ENCODE measurements at regions not wholly inside any gene's neighbourhood (a gene's known extent, or its start where the extent isn't known, plus 50 kb on each side); places are given as distances from the start of the nearest gene placed in this dataset.

DNA sequence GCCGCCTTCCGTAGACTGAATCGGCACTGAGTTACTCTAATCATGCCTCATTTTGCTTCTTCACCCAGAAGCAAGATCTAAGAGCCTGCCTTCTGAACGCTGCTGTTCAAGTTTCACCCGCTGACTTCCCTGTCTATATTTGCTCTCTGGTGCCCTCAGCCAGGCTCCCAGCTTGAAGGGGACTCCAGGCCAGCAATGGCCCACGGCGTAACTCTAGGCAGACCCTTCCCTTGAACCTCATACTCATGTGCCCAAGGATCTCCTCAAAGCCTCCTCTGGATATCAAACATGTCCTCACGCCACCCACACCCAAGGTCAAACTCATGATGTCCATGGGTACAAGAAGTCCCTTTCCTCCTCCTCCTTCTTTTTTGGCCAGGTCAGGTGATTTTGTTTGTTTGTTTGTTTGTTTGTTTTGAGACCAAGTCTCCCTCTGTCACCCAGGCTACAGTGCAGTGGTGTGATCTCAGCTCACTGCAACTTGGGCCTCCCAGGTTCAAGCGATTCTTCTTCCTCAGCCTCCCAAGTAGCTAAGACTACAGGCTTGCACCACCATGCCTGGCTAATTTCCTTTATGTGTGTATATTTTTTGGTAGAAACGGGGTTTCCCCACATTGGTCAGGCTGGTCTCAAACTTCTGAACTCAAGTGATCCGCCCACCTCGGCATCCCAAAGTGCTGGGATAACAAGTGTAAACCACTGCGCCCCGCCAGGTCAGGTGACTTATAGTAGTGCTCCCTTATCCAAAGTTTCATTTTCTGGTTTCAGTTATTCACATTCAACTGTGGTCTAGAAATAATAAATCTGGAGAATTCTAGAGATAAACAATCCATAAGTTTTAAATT lies 239.0 kb downstream of the SYK start:
- TF ChIP-seq SIN3A (IDR thresholded peaks at IDR 0.05; ENCODE audit: borderline replicate concordance, low read depth, low read length) (no peak), CTCF (IDR thresholded peaks at IDR 0.05) (no peak), POLR2AphosphoS5 (IDR thresholded peaks at IDR 0.05; ENCODE audit: low read depth, low read length) (no peak), EZH2phosphoT487 (IDR thresholded peaks at IDR 0.05; ENCODE audit: borderline replicate concordance, low read depth) (no peak), MEF2A (IDR thresholded peaks at IDR 0.05; ENCODE audit: borderline replicate concordance, low read depth) (no peak), GABPA (IDR thresholded peaks at IDR 0.05; ENCODE audit: low read depth) (no peak), EP300 (IDR thresholded peaks at IDR 0.05; ENCODE audit: borderline replicate concordance in 1 of 2, low read depth in 1 of 2, low read length in 1 of 2) (no peak), YY1 (IDR thresholded peaks at IDR 0.05; ENCODE audit: low read depth) (no peak)
- TF ChIP-seq, protein P1, sequence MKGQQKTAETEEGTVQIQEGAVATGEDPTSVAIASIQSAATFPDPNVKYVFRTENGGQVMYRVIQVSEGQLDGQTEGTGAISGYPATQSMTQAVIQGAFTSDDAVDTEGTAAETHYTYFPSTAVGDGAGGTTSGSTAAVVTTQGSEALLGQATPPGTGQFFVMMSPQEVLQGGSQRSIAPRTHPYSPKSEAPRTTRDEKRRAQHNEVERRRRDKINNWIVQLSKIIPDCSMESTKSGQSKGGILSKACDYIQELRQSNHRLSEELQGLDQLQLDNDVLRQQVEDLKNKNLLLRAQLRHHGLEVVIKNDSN (IDR thresholded peaks at IDR 0.05; ENCODE audit: borderline replicate concordance, low read depth): no peak
